HepG2 (cell line): ENCODE measurements at regions not wholly inside any gene's neighbourhood (a gene's known extent, or its start where the extent isn't known, plus 50 kb on each side); places are given as distances from the start of the nearest gene placed in this dataset.

ENCODE experiments used
- ATM ChIP-seq: fragments of 450-650 bp; IDR thresholded peaks from 2 replicates; pipeline ENCODE4 v1.7.1; 2017; ENCODE audit warnings: mild to moderate bottlenecking, borderline replicate concordance
- HMG20A ChIP-seq: IDR thresholded peaks from 2 replicates; pipeline ENCODE4 v1.6.1; 2016; ENCODE audit warnings: borderline replicate concordance
- HNF4A ChIP-seq: sonication (generic); formaldehyde crosslinking; IDR thresholded peaks from 2 replicates; pipeline ENCODE4 v1.4.0; 2020; ENCODE audit warnings: missing genetic modification reagents
- JUN ChIP-seq: sonication (generic); formaldehyde crosslinking; IDR thresholded peaks from 2 replicates; pipeline ENCODE4 v1.4.0; 2020; ENCODE audit warnings: mild to moderate bottlenecking, missing genetic modification reagents
- KAT8 ChIP-seq: IDR thresholded peaks from 2 replicates; pipeline ENCODE4 v1.6.1; 2016; ENCODE audit warnings: missing genetic modification reagents, missing compliant biosample characterization
- MED8 ChIP-seq: sonication (generic); formaldehyde crosslinking; IDR thresholded peaks from 2 replicates; pipeline ENCODE4 v1.8.1; 2023; ENCODE audit warnings: mild to moderate bottlenecking, missing genetic modification reagents; ENCODE audit not compliant: insufficient replicate concordance
- NFE2L2 ChIP-seq: fragments of 150-350 bp; IDR thresholded peaks from 2 replicates; pipeline ENCODE4 v1.6.1; 2014; ENCODE audit warnings: low read length
- NKX3-1 ChIP-seq: sonication (generic); formaldehyde crosslinking; IDR thresholded peaks from 2 replicates; pipeline ENCODE4 v1.5.0; 2020; ENCODE audit warnings: missing genetic modification reagents
- RORA ChIP-seq: sonication (generic); formaldehyde crosslinking; IDR thresholded peaks from 2 replicates; pipeline ENCODE4 v1.5.0; 2020; ENCODE audit warnings: mild to moderate bottlenecking, missing genetic modification reagents, moderate library complexity
- SMYD3 ChIP-seq: sonication (generic); formaldehyde crosslinking; IDR thresholded peaks from 2 replicates; pipeline ENCODE4 v1.8.1; 2023; ENCODE audit warnings: mild to moderate bottlenecking, missing genetic modification reagents
- SOX6 ChIP-seq, 2 experiments: fragments of 450-650 bp in 1 of 2; sonication (generic) in 1 of 2; formaldehyde crosslinking in 1 of 2; IDR thresholded peaks; 2 replicates each; pipeline versions ENCODE4 v1.4.0 to v1.6.1; 2017 to 2020; ENCODE audit warnings: antibody characterized with exemption in 1 of 2, mild to moderate bottlenecking in 1 of 2, missing genetic modification reagents in 1 of 2
- SP1 ChIP-seq, 2 experiments: fragments of 450-650 bp in 1 of 2; sonication (generic) in 1 of 2; formaldehyde crosslinking in 1 of 2; IDR thresholded peaks; 2 replicates each; pipeline versions ENCODE4 v1.4.0 to v1.6.1; 2016 to 2020; ENCODE audit warnings: missing genetic modification reagents in 1 of 2
- SRY ChIP-seq: sonication (generic); formaldehyde crosslinking; IDR thresholded peaks from 2 replicates; pipeline ENCODE4 v1.8.0; 2022; ENCODE audit warnings: mild to moderate bottlenecking, missing genetic modification reagents
- ZFY ChIP-seq: sonication (generic); formaldehyde crosslinking; IDR thresholded peaks from 2 replicates; pipeline ENCODE4 v1.4.0; 2020; ENCODE audit warnings: missing genetic modification reagents
- ZNF230 ChIP-seq: sonication (generic); formaldehyde crosslinking; IDR thresholded peaks from 2 replicates; pipeline ENCODE4 v1.4.0; 2020; ENCODE audit warnings: mild to moderate bottlenecking, missing genetic modification reagents
- ZNF331 ChIP-seq: sonication (generic); formaldehyde crosslinking; IDR thresholded peaks from 2 replicates; pipeline ENCODE4 v1.4.0; 2020; ENCODE audit warnings: missing genetic modification reagents
- ZNF501 ChIP-seq: sonication (generic); formaldehyde crosslinking; IDR thresholded peaks from 2 replicates; pipeline ENCODE4 v1.5.1; 2020; ENCODE audit warnings: mild to moderate bottlenecking, moderate library complexity, missing genetic modification reagents
- ZNF670 ChIP-seq: sonication (generic); formaldehyde crosslinking; IDR thresholded peaks from 2 replicates; pipeline ENCODE4 v1.8.0; 2022; ENCODE audit warnings: mild to moderate bottlenecking, missing genetic modification reagents, borderline replicate concordance
- TF ChIP-seq, protein P1 (sequence below): sonication (generic); formaldehyde crosslinking; conservative IDR thresholded peaks from 2 replicates; pipeline ENCODE4 v1.4.0; 2020; ENCODE audit warnings: missing genetic modification reagents
- TF ChIP-seq, protein P2 (sequence below): sonication (generic); formaldehyde crosslinking; conservative IDR thresholded peaks from 2 replicates; pipeline ENCODE4 v1.5.0; 2020; ENCODE audit warnings: missing genetic modification reagents
- TF ChIP-seq, protein P3 (sequence below): IDR thresholded peaks from 2 replicates; pipeline ENCODE4 v1.6.1; 2018; ENCODE audit warnings: missing genetic modification reagents
- TF ChIP-seq, protein P4 (sequence below): sonication (generic); formaldehyde crosslinking; IDR thresholded peaks from 2 replicates; pipeline ENCODE4 v1.5.1; 2020; ENCODE audit warnings: mild to moderate bottlenecking, missing genetic modification reagents, moderate library complexity

DNA sequence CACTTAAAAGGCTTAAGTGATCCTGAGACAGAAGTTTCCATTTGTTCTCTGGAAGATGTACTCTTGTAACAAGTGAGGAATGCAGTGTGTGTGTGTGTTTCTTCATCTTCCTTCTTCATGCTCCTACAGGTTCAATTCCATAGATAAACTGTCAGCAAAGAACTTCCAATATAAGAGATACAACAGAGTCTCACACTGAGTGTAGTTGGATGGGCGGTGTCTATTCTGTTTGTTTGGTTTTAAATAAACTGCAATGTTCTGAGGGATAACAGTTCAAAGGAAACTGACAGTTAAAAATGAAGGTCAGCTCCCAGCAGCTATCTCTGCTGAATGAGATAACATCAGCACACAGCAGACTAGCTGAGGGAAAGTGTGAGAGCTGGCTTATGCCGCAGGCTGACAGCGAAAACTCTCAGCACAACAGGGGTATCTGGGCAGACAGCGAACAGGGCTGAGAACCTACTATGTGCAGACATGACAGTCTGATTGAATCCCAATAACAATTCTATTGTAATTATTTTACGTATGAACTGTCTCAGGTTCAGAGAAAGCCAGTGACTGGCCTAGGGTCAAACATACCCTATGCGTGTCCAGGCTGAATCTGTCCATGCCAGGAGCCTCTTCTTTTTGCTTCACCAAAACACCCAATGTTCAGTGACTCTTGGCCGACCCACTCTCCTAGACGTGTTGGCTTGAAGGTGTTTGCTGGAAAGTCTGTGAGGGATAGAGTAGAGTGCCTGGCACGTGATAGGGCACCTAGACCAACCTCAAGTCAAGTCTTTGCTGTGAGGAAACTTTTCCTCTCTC, 201.9 kb upstream of the TRIB2 start (continued):
- TF ChIP-seq, protein P1, sequence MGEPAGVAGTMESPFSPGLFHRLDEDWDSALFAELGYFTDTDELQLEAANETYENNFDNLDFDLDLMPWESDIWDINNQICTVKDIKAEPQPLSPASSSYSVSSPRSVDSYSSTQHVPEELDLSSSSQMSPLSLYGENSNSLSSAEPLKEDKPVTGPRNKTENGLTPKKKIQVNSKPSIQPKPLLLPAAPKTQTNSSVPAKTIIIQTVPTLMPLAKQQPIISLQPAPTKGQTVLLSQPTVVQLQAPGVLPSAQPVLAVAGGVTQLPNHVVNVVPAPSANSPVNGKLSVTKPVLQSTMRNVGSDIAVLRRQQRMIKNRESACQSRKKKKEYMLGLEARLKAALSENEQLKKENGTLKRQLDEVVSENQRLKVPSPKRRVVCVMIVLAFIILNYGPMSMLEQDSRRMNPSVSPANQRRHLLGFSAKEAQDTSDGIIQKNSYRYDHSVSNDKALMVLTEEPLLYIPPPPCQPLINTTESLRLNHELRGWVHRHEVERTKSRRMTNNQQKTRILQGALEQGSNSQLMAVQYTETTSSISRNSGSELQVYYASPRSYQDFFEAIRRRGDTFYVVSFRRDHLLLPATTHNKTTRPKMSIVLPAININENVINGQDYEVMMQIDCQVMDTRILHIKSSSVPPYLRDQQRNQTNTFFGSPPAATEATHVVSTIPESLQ, result no peak
- TF ChIP-seq MED8 (CRISPR knock-in tag), result no peak
- TF ChIP-seq NFE2L2, result no peak
- no peak for TF ChIP-seq SMYD3 (CRISPR knock-in tag)
- TF ChIP-seq, protein P2, sequence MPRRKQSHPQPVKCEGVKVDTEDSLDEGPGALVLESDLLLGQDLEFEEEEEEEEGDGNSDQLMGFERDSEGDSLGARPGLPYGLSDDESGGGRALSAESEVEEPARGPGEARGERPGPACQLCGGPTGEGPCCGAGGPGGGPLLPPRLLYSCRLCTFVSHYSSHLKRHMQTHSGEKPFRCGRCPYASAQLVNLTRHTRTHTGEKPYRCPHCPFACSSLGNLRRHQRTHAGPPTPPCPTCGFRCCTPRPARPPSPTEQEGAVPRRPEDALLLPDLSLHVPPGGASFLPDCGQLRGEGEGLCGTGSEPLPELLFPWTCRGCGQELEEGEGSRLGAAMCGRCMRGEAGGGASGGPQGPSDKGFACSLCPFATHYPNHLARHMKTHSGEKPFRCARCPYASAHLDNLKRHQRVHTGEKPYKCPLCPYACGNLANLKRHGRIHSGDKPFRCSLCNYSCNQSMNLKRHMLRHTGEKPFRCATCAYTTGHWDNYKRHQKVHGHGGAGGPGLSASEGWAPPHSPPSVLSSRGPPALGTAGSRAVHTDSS (CRISPR knock-in tag), result no peak
- TF ChIP-seq ZNF331 (CRISPR knock-in tag), result peak; percentile 54; the same call in 1 of the 2 replicates
- TF ChIP-seq ATM, result no peak
- TF ChIP-seq, protein P3, sequence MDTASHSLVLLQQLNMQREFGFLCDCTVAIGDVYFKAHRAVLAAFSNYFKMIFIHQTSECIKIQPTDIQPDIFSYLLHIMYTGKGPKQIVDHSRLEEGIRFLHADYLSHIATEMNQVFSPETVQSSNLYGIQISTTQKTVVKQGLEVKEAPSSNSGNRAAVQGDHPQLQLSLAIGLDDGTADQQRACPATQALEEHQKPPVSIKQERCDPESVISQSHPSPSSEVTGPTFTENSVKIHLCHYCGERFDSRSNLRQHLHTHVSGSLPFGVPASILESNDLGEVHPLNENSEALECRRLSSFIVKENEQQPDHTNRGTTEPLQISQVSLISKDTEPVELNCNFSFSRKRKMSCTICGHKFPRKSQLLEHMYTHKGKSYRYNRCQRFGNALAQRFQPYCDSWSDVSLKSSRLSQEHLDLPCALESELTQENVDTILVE, result no peak
- no peak for TF ChIP-seq JUN
- TF ChIP-seq SOX6 (IDR thresholded peaks at IDR 0.05), result no peak
- peak; percentile 52; the same call in 1 of the 2 replicates for TF ChIP-seq SOX6 (CRISPR knock-in tag; IDR thresholded peaks at IDR 0.05)
- TF ChIP-seq ZNF230 (CRISPR knock-in tag), result no peak
- peak; percentile 28; the same call in 1 of the 2 replicates for TF ChIP-seq HMG20A (CRISPR knock-in tag)
- TF ChIP-seq, protein P4, sequence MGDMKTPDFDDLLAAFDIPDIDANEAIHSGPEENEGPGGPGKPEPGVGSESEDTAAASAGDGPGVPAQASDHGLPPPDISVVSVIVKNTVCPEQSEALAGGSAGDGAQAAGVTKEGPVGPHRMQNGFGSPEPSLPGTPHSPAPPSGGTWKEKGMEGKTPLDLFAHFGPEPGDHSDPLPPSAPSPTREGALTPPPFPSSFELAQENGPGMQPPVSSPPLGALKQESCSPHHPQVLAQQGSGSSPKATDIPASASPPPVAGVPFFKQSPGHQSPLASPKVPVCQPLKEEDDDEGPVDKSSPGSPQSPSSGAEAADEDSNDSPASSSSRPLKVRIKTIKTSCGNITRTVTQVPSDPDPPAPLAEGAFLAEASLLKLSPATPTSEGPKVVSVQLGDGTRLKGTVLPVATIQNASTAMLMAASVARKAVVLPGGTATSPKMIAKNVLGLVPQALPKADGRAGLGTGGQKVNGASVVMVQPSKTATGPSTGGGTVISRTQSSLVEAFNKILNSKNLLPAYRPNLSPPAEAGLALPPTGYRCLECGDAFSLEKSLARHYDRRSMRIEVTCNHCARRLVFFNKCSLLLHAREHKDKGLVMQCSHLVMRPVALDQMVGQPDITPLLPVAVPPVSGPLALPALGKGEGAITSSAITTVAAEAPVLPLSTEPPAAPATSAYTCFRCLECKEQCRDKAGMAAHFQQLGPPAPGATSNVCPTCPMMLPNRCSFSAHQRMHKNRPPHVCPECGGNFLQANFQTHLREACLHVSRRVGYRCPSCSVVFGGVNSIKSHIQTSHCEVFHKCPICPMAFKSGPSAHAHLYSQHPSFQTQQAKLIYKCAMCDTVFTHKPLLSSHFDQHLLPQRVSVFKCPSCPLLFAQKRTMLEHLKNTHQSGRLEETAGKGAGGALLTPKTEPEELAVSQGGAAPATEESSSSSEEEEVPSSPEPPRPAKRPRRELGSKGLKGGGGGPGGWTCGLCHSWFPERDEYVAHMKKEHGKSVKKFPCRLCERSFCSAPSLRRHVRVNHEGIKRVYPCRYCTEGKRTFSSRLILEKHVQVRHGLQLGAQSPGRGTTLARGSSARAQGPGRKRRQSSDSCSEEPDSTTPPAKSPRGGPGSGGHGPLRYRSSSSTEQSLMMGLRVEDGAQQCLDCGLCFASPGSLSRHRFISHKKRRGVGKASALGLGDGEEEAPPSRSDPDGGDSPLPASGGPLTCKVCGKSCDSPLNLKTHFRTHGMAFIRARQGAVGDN (CRISPR knock-in tag), result no peak
- no peak for TF ChIP-seq ZNF501
- TF ChIP-seq ZFY (CRISPR knock-in tag), result no peak
- TF ChIP-seq KAT8 (CRISPR knock-in tag), result 0 out of 2 replicates have a peak, but pooled peaks have one; percentile 38
- TF ChIP-seq SP1 (IDR thresholded peaks at IDR 0.05), result no peak
- TF ChIP-seq SP1 (CRISPR knock-in tag; IDR thresholded peaks at IDR 0.05), result no peak
- peak; percentile 44; the same call in 1 of the 2 replicates for TF ChIP-seq HNF4A
- TF ChIP-seq RORA (CRISPR knock-in tag), result no peak
- TF ChIP-seq NKX3-1 (CRISPR knock-in tag), result no peak
- TF ChIP-seq SRY (CRISPR knock-in tag), result no peak
- no peak for TF ChIP-seq ZNF670
